H9 (cell line): ENCODE measurements at regions not wholly inside any gene's neighbourhood (a gene's known extent, or its start where the extent isn't known, plus 50 kb on each side); places are given as distances from the start of the nearest gene placed in this dataset.

Experiments
- DNase-seq: peaks from one replicate; pipeline ENCODE4 v3.0.0-alpha.2; 2017
- H2AFZ ChIP-seq: one replicate; pipeline ENCODE4 v1.6.1; 2013; ENCODE audit warnings: mild to moderate bottlenecking, low read length, control low read depth, moderate library complexity
- H2AK5ac ChIP-seq: 2 replicates; pipeline ENCODE4 v1.6.1; 2013; ENCODE audit warnings: low read length, control low read depth, mixed read lengths; ENCODE audit not compliant: insufficient read length
- H2BK120ac ChIP-seq: one replicate; pipeline ENCODE4 v1.6.1; 2013; ENCODE audit warnings: low read depth, mild to moderate bottlenecking, low read length, control low read depth, inconsistent platforms; ENCODE audit not compliant: poor library complexity, severe bottlenecking
- H2BK12ac ChIP-seq: 2 replicates; pipeline ENCODE4 v1.6.1; 2013; ENCODE audit warnings: low read length, control low read depth, mixed read lengths, low read depth; ENCODE audit not compliant: insufficient read length
- H2BK15ac ChIP-seq: 2 replicates; pipeline ENCODE4 v1.6.1; 2013; ENCODE audit warnings: low read depth, low read length, control low read depth
- H2BK20ac ChIP-seq: one replicate; pipeline ENCODE4 v1.6.1; 2013; ENCODE audit warnings: low read depth, mild to moderate bottlenecking, low read length, control low read depth, inconsistent platforms; ENCODE audit not compliant: poor library complexity, severe bottlenecking
- H2BK5ac ChIP-seq: 2 replicates; pipeline ENCODE4 v1.6.1; 2013; ENCODE audit warnings: low read length, control low read depth, mixed read lengths; ENCODE audit not compliant: insufficient read length
- H3K14ac ChIP-seq: 2 replicates; pipeline ENCODE4 v1.6.1; 2013; ENCODE audit warnings: low read length, control low read depth; ENCODE audit not compliant: insufficient read depth
- H3K18ac ChIP-seq: 2 replicates; pipeline ENCODE4 v1.6.1; 2013; ENCODE audit warnings: low read depth, mild to moderate bottlenecking, mixed read lengths, low read length, control low read depth; ENCODE audit not compliant: insufficient read length
- H3K23ac ChIP-seq: 2 replicates; pipeline ENCODE4 v1.6.1; 2013; ENCODE audit warnings: low read length, control low read depth, mixed read lengths, low read depth; ENCODE audit not compliant: insufficient read length
- H3K23me2 ChIP-seq: 2 replicates; pipeline ENCODE4 v1.6.1; 2013; ENCODE audit warnings: low read depth, mild to moderate bottlenecking, mixed read lengths, low read length, control low read depth; ENCODE audit not compliant: insufficient read length, poor library complexity, severe bottlenecking
- H3K27ac ChIP-seq: 2 replicates; pipeline ENCODE4 v1.5.1; 2013; ENCODE audit warnings: low read length, control low read depth, mixed read lengths, low read depth; ENCODE audit not compliant: insufficient read length
- H3K27me3 ChIP-seq: 2 replicates; pipeline ENCODE4 v1.6.1; 2013; ENCODE audit warnings: low read length, control low read depth, inconsistent platforms; ENCODE audit not compliant: insufficient read depth
- H3K4ac ChIP-seq: 2 replicates; pipeline ENCODE4 v1.6.1; 2013; ENCODE audit warnings: low read depth, mild to moderate bottlenecking, control low read depth, inconsistent platforms, low read length, moderate library complexity
- H3K4me1 ChIP-seq: 2 replicates; pipeline ENCODE4 v1.6.1; 2013; ENCODE audit warnings: low read length, control low read depth, inconsistent platforms; ENCODE audit not compliant: insufficient read depth
- H3K4me2 ChIP-seq: 2 replicates; pipeline ENCODE4 v1.6.1; 2013; ENCODE audit warnings: low read length, control low read depth, mixed read lengths; ENCODE audit not compliant: insufficient read length, insufficient read depth
- H3K56ac ChIP-seq: 2 replicates; pipeline ENCODE4 v1.6.1; 2013; ENCODE audit warnings: low read depth, mild to moderate bottlenecking, mixed read lengths, low read length, control low read depth; ENCODE audit not compliant: insufficient read length
- H3K79me1 ChIP-seq: 2 replicates; pipeline ENCODE4 v1.6.1; 2013; ENCODE audit warnings: low read depth, mild to moderate bottlenecking, moderate library complexity, low read length, control low read depth, inconsistent platforms; ENCODE audit not compliant: insufficient read depth, poor library complexity, severe bottlenecking
- H3K79me2 ChIP-seq: 2 replicates; pipeline ENCODE4 v1.6.1; 2013; ENCODE audit warnings: low read length, control low read depth, inconsistent platforms; ENCODE audit not compliant: insufficient read depth
- H3K9ac ChIP-seq: 2 replicates; pipeline ENCODE4 v1.6.1; 2013; ENCODE audit warnings: low read length, control low read depth, mixed read lengths; ENCODE audit not compliant: insufficient read length; ENCODE audit errors: extremely low read depth
- H3K9me3 ChIP-seq: one replicate; pipeline ENCODE4 v1.6.1; 2013; ENCODE audit warnings: low read depth, low read length, inconsistent platforms; ENCODE audit not compliant: control insufficient read depth
- H3T11ph ChIP-seq: one replicate; pipeline ENCODE4 v1.6.1; 2013; ENCODE audit warnings: mild to moderate bottlenecking, low read length, control low read depth, inconsistent platforms
- H4K20me1 ChIP-seq: one replicate; pipeline ENCODE4 v1.6.1; 2013; ENCODE audit not compliant: control insufficient read depth, insufficient read length, insufficient read depth
- H4K5ac ChIP-seq: 2 replicates; pipeline ENCODE4 v1.6.1; 2013; ENCODE audit warnings: low read depth, mild to moderate bottlenecking, mixed read lengths, low read length, control low read depth; ENCODE audit not compliant: insufficient read length
- H4K8ac ChIP-seq: replicated peaks from 2 replicates; pipeline ENCODE4 v1.6.1; 2013; ENCODE audit warnings: low read length, control low read depth, mixed read lengths, low read depth; ENCODE audit not compliant: insufficient read length
- H4K91ac ChIP-seq: 2 replicates; pipeline ENCODE4 v1.6.1; 2013; ENCODE audit warnings: low read depth, mild to moderate bottlenecking, moderate library complexity, mixed read lengths, low read length, control low read depth; ENCODE audit not compliant: insufficient read length
- H3K27ac Mint-ChIP-seq, 3 experiments: 2 replicates in 2 of 3; 3 replicates in 1 of 3; pipeline ENCODE4 v1.8.0; 2020 to 2021; ENCODE audit warnings: mixed read lengths in 3 of 3, mild to moderate bottlenecking in 1 of 3, moderate library complexity in 1 of 3
- H3K27me3 Mint-ChIP-seq: 2 replicates; pipeline ENCODE4 v1.8.0; 2021; ENCODE audit warnings: low read depth, mild to moderate bottlenecking, moderate library complexity, mixed read lengths
- H3K36me3 Mint-ChIP-seq, 3 experiments: 2 replicates in 2 of 3; 3 replicates in 1 of 3; pipeline ENCODE4 v1.8.0; 2020 to 2021; ENCODE audit warnings: low read depth in 3 of 3, mixed read lengths in 3 of 3; ENCODE audit not compliant: insufficient read depth in 1 of 3
- H3K4me1 Mint-ChIP-seq, 2 experiments: 2 replicates each; pipeline ENCODE4 v1.8.0; 2020; ENCODE audit warnings: mixed read lengths in 2 of 2
- H3K4me3 Mint-ChIP-seq, 2 experiments: 2 replicates in 1 of 2; 3 replicates in 1 of 2; pipeline ENCODE4 v1.8.0; 2020 to 2021; ENCODE audit warnings: mild to moderate bottlenecking in 2 of 2, mixed read lengths in 2 of 2, moderate library complexity in 1 of 2
- H3K9me3 Mint-ChIP-seq, 2 experiments: 2 replicates in 1 of 2; 3 replicates in 1 of 2; pipeline ENCODE4 v1.8.0; 2020; ENCODE audit warnings: mild to moderate bottlenecking in 2 of 2, mixed read lengths in 2 of 2, moderate library complexity in 1 of 2
- CTCF ChIP-seq: fragments of 200-600 bp; sonication (generic); conservative IDR thresholded peaks from 3 replicates; pipeline ENCODE4 v1.8.0; 2021; ENCODE audit warnings: antibody characterized with exemption, mild to moderate bottlenecking
- WGBS: extraction: QIAGEN DNeasy Blood & Tissue Kit; methylation state at CpG from one replicate; pipeline ENCODE4 v1.1.7; 2013; ENCODE audit warnings: missing lambda C conversion rate, low lambda C conversion rate, mixed read lengths; ENCODE audit not compliant: insufficient read length; ENCODE audit errors: extremely low coverage; 5-methylcytosine and 5-hydroxymethylcytosine counted together

DNA sequence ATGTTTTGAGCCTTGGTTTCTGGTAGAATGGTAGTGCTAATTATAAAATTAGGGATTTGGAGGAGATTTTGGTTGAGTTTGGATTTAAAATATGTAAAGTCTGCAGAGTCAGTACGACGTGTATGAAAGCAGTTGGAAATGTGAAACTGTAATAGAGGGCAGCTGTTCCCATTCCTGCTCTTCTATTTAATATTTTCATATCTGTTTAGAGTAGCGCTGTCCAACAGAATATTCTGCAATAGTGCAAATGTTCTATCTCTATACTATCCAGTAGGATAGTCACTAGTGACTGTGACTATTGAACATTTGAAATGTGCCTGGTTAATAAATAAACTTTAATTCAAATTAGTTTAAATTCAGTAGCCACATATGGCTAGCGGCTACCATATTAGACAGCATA, 443.4 kb upstream of the SOX9 start:
- no peak for TF ChIP-seq CTCF
- H4K91ac ChIP-seq = no peak overlapping the region
- H3K18ac ChIP-seq = no peak overlapping the region
- H3K9me3 ChIP-seq = no peaks in the 10 kb centered on the region
- H3K56ac ChIP-seq = no peak overlapping the region
- Mint-ChIP-seq H3K27ac (no peak overlapping the region), H3K36me3 (no peaks in the 10 kb centered on the region), H3K9me3 (no peaks in the 10 kb centered on the region), H3K4me1 (no peaks in the 10 kb centered on the region), H3K27me3 (no peaks in the 10 kb centered on the region), H3K4me3 (no peak overlapping the region)
- H3K27me3 ChIP-seq = no peaks in the 10 kb centered on the region
- H2BK20ac ChIP-seq = no peak overlapping the region
- no peak overlapping the region for H2BK12ac ChIP-seq
- no peak overlapping the region for H3T11ph ChIP-seq
- no peak for DNase-seq
- no peak overlapping the region for H2AK5ac ChIP-seq
- H2BK120ac ChIP-seq = no peak overlapping the region
- no peaks in the 10 kb centered on the region for H3K79me1 ChIP-seq
- WGBS = 100% methylated on average over 2 of the region's 4 CpGs
- H4K8ac ChIP-seq = no peak overlapping the region
- H3K9ac ChIP-seq = no peak overlapping the region
- H2BK15ac ChIP-seq = no peak overlapping the region
- H2BK5ac ChIP-seq = no peak overlapping the region
- H3K79me2 ChIP-seq = no peaks in the 10 kb centered on the region
- no peak overlapping the region for H3K4me2 ChIP-seq
- no peak overlapping the region for H4K5ac ChIP-seq
- no peak overlapping the region for H3K23ac ChIP-seq
- H2AFZ ChIP-seq = no peak overlapping the region
- H3K27ac ChIP-seq = no peak overlapping the region
- no peak overlapping the region for H3K4ac ChIP-seq
- H3K23me2 ChIP-seq = no peaks in the 10 kb centered on the region
- no peaks in the 10 kb centered on the region for H4K20me1 ChIP-seq
- H3K4me1 ChIP-seq = no peaks in the 10 kb centered on the region
- H3K14ac ChIP-seq = no peak overlapping the region
